ENCODE measurements at regions not wholly inside any gene's neighbourhood (a gene's known extent, or its start where the extent isn't known, plus 50 kb on each side); places are given as distances from the start of the nearest gene placed in this dataset.

DNA sequence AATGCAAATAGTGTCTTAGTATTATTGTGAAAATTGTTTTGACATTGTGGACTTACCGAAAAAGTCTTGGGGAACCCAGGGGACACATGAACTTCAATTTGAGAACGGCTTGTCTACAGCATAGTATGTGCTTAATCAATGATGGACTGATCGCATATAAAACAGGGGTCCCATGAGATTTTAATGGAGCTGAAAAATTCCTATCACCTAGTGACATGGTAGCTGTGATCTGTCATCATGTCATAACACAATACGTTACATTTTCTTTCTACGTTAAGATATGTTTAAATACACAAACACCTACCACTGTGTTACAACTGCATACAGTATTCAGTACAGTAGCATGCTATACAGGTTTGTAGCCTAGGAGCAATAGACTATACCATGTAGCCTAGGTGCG, 153.3 kb upstream of the FOXD3 start:
- TF ChIP-seq POLR2A (IDR thresholded peaks at IDR 0.05) (no peak), POLR2AphosphoS5 (IDR thresholded peaks at IDR 0.05) (no peak)

Measured in prostate gland (tissue), 1 donor.